ENCODE measurements at regions not wholly inside any gene's neighbourhood (a gene's known extent, or its start where the extent isn't known, plus 50 kb on each side); places are given as distances from the start of the nearest gene placed in this dataset.

- no peak for TF ChIP-seq CSRNP3 (CRISPR knock-in tag; IDR thresholded peaks at IDR 0.05)
- TF ChIP-seq ZNF70 (CRISPR knock-in tag; IDR thresholded peaks at IDR 0.05): no peak
- no peak for TF ChIP-seq OSR1 (CRISPR knock-in tag; IDR thresholded peaks at IDR 0.05)
- no peak for TF ChIP-seq ZNF8 (CRISPR knock-in tag; IDR thresholded peaks at IDR 0.05)
- TF ChIP-seq CSDC2 (CRISPR knock-in tag; IDR thresholded peaks at IDR 0.05): no peak
- TF ChIP-seq TSHZ2 (CRISPR knock-in tag; IDR thresholded peaks at IDR 0.05): no peak
- TF ChIP-seq BACH2 (CRISPR knock-in tag; IDR thresholded peaks at IDR 0.05; ENCODE audit: borderline replicate concordance): no peak
- TF ChIP-seq TCF4 (CRISPR knock-in tag; IDR thresholded peaks at IDR 0.05; ENCODE audit: borderline replicate concordance): no peak
- ATAC-seq: no peak
Measured at GRCh38 chr14:22155571-22155970, 433.5 kb downstream of the DAD1 start.

GRCh38 chr14:22152903-22153302 is 436.1 kb downstream of the DAD1 start:
- no peak for ATAC-seq
- TF ChIP-seq ESRRG (CRISPR knock-in tag; IDR thresholded peaks at IDR 0.05): no peak
- TF ChIP-seq BACH2 (CRISPR knock-in tag; IDR thresholded peaks at IDR 0.05; ENCODE audit: borderline replicate concordance): no peak

- no peak for ATAC-seq
Measured at GRCh38 chr14:22152161-22152870, 436.7 kb downstream of the DAD1 start.

GRCh38 chr14:22151121-22151520 is 437.9 kb downstream of the DAD1 start:
- TF ChIP-seq SNAI2 (CRISPR knock-in tag; IDR thresholded peaks at IDR 0.05): no peak
- no peak for TF ChIP-seq ISL1 (CRISPR knock-in tag; IDR thresholded peaks at IDR 0.05)
- no peak for ATAC-seq

More at GRCh38 chr14:22152161-22152870, 436.7 kb downstream of the DAD1 start:
- TF ChIP-seq ZNF8 (CRISPR knock-in tag; IDR thresholded peaks at IDR 0.05): no peak
- TF ChIP-seq ZNF70 (CRISPR knock-in tag; IDR thresholded peaks at IDR 0.05): no peak

GRCh38 chr14:22149058-22149457 is 440.0 kb downstream of the DAD1 start:
- ATAC-seq: no peak
- TF ChIP-seq ZFP3 (CRISPR knock-in tag; IDR thresholded peaks at IDR 0.05): no peak
- no peak for TF ChIP-seq PPARA (CRISPR knock-in tag; IDR thresholded peaks at IDR 0.05; ENCODE audit: borderline replicate concordance)
- no peak for TF ChIP-seq SNAI2 (CRISPR knock-in tag; IDR thresholded peaks at IDR 0.05)
- no peak for TF ChIP-seq TOX (CRISPR knock-in tag; IDR thresholded peaks at IDR 0.05; ENCODE audit: borderline replicate concordance)
- no peak for TF ChIP-seq ESRRG (CRISPR knock-in tag; IDR thresholded peaks at IDR 0.05)
- TF ChIP-seq CREB5 (CRISPR knock-in tag; IDR thresholded peaks at IDR 0.05; ENCODE audit: low read depth): no peak
- TF ChIP-seq OSR1 (CRISPR knock-in tag; IDR thresholded peaks at IDR 0.05): no peak
- no peak for TF ChIP-seq CSRNP3 (CRISPR knock-in tag; IDR thresholded peaks at IDR 0.05)
- no peak for TF ChIP-seq ZC3H10 (CRISPR knock-in tag; IDR thresholded peaks at IDR 0.05)
- TF ChIP-seq ZNF70 (CRISPR knock-in tag; IDR thresholded peaks at IDR 0.05): no peak

GRCh38 chr14:22147716-22148115 is 441.3 kb downstream of the DAD1 start:
- ATAC-seq: no peak
- TF ChIP-seq OSR1 (CRISPR knock-in tag; IDR thresholded peaks at IDR 0.05): no peak
- no peak for TF ChIP-seq PATZ1 (CRISPR knock-in tag; IDR thresholded peaks at IDR 0.05; ENCODE audit: borderline replicate concordance)
- no peak for TF ChIP-seq ISL1 (CRISPR knock-in tag; IDR thresholded peaks at IDR 0.05)
- no peak for TF ChIP-seq PPARA (CRISPR knock-in tag; IDR thresholded peaks at IDR 0.05; ENCODE audit: borderline replicate concordance)
- TF ChIP-seq RARB (CRISPR knock-in tag; IDR thresholded peaks at IDR 0.05): no peak
- TF ChIP-seq ZC3H10 (CRISPR knock-in tag; IDR thresholded peaks at IDR 0.05): no peak
- TF ChIP-seq POU6F1 (CRISPR knock-in tag; IDR thresholded peaks at IDR 0.05; ENCODE audit: borderline replicate concordance, low read depth): no peak
- TF ChIP-seq ESRRG (CRISPR knock-in tag; IDR thresholded peaks at IDR 0.05): no peak
- no peak for TF ChIP-seq CREB5 (CRISPR knock-in tag; IDR thresholded peaks at IDR 0.05; ENCODE audit: low read depth)
